ENCODE measurements at regions not wholly inside any gene's neighbourhood (a gene's known extent, or its start where the extent isn't known, plus 50 kb on each side); places are given as distances from the start of the nearest gene placed in this dataset.

DNA sequence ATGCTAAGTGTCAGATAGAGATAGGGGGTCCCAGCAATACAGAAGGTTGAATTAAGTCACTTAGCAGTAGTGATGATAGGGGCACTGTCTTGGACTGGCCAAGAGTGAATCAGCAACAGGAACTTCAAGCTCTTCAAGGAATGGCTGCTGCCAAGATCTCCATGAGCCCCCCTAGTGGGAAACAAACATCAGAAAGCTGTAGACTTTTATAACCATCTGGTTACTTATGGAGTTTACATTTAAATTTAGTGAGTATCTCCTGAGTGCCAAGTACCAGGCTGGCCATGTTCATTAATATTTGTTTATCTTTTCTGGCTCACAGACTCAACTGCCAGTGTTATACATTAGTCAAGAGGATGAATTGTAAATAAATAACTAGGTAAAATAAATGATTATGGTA, 327.3 kb downstream of the TTLL7 start:
- Histone ChIP-seq H3K27ac (no peak overlapping the region), H3K27me3 (no peaks in the 10 kb centered on the region), H3K4me3 (no peak overlapping the region), H3K36me3 (no peaks in the 10 kb centered on the region), H3K4me1 (no peaks in the 10 kb centered on the region), H3K9me3 (no peaks in the 10 kb centered on the region)
- DNase-seq, result no peak
- TF ChIP-seq CTCF (IDR thresholded peaks at IDR 0.05), result no peak
- no peak for TF ChIP-seq POLR2A (IDR thresholded peaks at IDR 0.05)
- intact Hi-C loops (cut with DNase I; ENCODE audit: low total_unique reads), result no loop called here

DNA sequence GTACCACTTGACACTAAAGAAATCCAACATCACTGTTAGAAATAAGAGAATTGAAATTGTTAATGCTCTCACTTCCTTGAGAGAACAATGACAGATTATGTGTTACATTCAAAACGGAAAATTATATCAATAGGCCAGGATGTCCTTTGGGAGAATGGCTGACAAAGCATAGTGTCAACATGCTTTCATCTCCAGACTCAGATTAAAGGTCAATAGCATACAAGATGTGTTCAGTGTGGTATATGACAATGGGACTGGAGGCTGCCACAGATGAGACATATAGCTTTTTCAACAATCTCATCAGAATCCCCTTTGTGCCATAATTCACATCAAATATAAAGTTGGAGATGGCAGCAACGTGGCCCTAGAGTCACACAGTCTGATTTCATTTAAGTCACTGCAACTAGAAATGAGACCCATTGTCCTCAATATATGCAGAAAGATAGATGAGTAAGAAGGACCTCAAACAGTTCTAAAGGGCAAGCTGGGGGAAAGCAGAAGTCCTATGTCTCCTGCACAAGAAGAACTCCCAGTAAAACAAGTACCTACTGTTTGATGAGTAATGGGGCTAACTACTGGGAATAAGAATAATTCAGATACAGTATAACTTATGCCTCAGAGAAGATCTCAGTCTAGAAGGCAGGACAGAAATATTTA, 327.9 kb downstream of the TTLL7 start:
- no peaks in the 10 kb centered on the region for H3K4me1 ChIP-seq
- intact Hi-C loops (cut with DNase I; ENCODE audit: low total_unique reads), result no loop called here

DNA sequence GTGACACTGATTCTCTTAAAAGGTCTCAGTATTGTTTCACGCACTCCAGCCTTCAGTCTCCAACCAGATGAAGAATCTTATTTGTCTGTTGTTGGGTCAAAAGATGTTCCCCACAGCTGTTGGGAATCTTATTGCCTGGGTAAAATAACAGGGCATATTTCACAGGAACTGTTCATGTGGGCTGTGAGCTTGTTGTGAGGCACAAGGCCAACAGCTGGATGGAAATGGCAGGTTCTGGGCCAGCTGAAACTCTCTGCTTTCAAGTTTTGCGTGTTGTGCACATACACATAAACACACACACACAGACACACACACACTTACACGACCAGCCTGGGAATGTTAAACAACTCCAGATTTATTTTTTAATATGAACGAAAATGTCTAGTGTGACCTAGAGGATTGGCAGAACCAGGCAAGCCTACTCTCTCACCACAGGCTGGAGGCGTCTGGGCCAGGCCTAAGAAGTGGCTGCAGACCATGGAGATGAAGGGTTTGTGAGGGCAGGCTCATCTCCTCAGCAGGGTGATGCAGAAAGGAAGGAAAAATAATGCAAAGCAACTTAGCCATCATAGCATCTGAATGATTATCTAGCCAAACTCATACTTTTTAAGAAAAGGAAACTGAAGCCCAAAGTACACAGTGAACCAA, 357.0 kb downstream of the TTLL7 start:
- Histone ChIP-seq H3K36me3 (no peaks in the 10 kb centered on the region), H3K9me3 (no peaks in the 10 kb centered on the region), H3K27ac (peak overlapping the region; percentile 54 to 81), H3K4me3 (peak overlapping the region in 1 of 2 donors; percentile 12), H3K4me1 (no peaks in the 10 kb centered on the region), H3K27me3 (no peaks in the 10 kb centered on the region)
- DNase-seq, result peak in 1 of 2 donors; percentile 38
- intact Hi-C loops (cut with DNase I; ENCODE audit: low total_unique reads), result no loop called here
- TF ChIP-seq CTCF (IDR thresholded peaks at IDR 0.05) (no peak), POLR2A (IDR thresholded peaks at IDR 0.05) (no peak)

More for the DNA sequence above, 327.9 kb downstream of the TTLL7 start:
- no peak for DNase-seq
- Histone ChIP-seq H3K36me3 (no peaks in the 10 kb centered on the region), H3K27ac (no peak overlapping the region), H3K27me3 (no peaks in the 10 kb centered on the region), H3K9me3 (no peaks in the 10 kb centered on the region), H3K4me3 (no peak overlapping the region)
- TF ChIP-seq CTCF (IDR thresholded peaks at IDR 0.05) (no peak), POLR2A (IDR thresholded peaks at IDR 0.05) (no peak)

GRCh38 chr1:83641206-83641658, 357.7 kb downstream of the TTLL7 start:
- peak in 1 of 2 donors; percentile 16 for DNase-seq

More at GRCh38 chr1:83641206-83641658, 357.7 kb downstream of the TTLL7 start:
- intact Hi-C loops (cut with DNase I; ENCODE audit: low total_unique reads), result no loop called here
- Histone ChIP-seq H3K27ac (peak overlapping the region; percentile 54 to 81), H3K4me1 (no peaks in the 10 kb centered on the region), H3K9me3 (no peaks in the 10 kb centered on the region), H3K4me3 (peak overlapping the region in 1 of 2 donors; percentile 12), H3K36me3 (no peaks in the 10 kb centered on the region), H3K27me3 (no peaks in the 10 kb centered on the region)
- no peak for TF ChIP-seq CTCF (IDR thresholded peaks at IDR 0.05)
- TF ChIP-seq POLR2A (IDR thresholded peaks at IDR 0.05), result no peak

Measured in uterus (tissue), 3 donors.